ENCODE measurements at regions not wholly inside any gene's neighbourhood (a gene's known extent, or its start where the extent isn't known, plus 50 kb on each side); places are given as distances from the start of the nearest gene placed in this dataset.
"Not testable (repeated sequence)": the region's sequence is repeated elsewhere in the genome, so short reads cannot be mapped to it uniquely, and the experiment has no call there.

- peaks cover 16% of the 10 kb centered on the region for H3K9me3 Mint-ChIP-seq
- Histone ChIP-seq H3K4me3 (no peak overlapping the region), H3K4me1 (no peaks in the 10 kb centered on the region), H3K27me3 (no peaks in the 10 kb centered on the region), H3K27ac (no peak overlapping the region), H3F3A (ENCODE audit: low read depth) (peaks cover 5% of the 10 kb centered on the region), H4K20me1 (ENCODE audit: low read depth) (no peaks in the 10 kb centered on the region), H3K36me3 (peaks cover 14% of the 10 kb centered on the region), H3K4me2 (no peak overlapping the region), H2AFZ (replicated peaks) (no peak overlapping the region), H3K9me3 (ENCODE audit: low read depth) (peaks cover 8% of the 10 kb centered on the region), H3K9ac (no peak overlapping the region), H3K79me2 (ENCODE audit: low read depth) (no peaks in the 10 kb centered on the region)
- TF ChIP-seq CTCF (IDR thresholded peaks at IDR 0.05) (no peak), EZH2phosphoT487 (IDR thresholded peaks at IDR 0.05) (no peak), EZH2 (IDR thresholded peaks at IDR 0.05) (no peak)
- H3K4me1 Mint-ChIP-seq, result no peaks in the 10 kb centered on the region
- no peak overlapping the region for H3K4me3 Mint-ChIP-seq
- H3K36me3 Mint-ChIP-seq, result no peaks in the 10 kb centered on the region
- H3K27me3 Mint-ChIP-seq (ENCODE audit: insufficient read depth, low read depth), result no peaks in the 10 kb centered on the region
- H3K27ac Mint-ChIP-seq, result no peak overlapping the region
- no peak for DNase-seq (ENCODE audit: low spot score)
Observed at GRCh38 chr12:83276904-83277303, 590.2 kb downstream of the TMTC2 start.

DNA sequence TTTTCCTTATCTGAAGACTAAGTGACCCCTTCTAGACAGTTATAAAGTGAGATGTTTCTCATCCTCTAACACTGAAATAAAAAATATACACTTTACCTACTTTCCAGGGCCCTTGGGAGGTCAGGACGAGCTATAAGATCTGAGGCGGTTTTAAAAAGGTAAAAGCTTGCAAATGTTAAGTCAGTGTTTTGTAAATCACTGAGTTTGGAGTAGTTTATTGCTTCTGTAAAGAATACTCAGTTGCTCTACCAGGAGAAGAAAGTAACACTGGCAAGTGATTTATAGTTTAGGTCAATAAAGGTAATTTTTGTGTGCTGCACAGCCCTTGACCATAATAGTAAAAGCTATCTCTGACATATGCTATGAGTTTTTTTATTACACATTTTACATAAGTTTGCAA is 584.5 kb downstream of the TMTC2 start:
- Histone ChIP-seq H3K79me2 (ENCODE audit: low read depth) (no peaks in the 10 kb centered on the region), H3K9me3 (ENCODE audit: low read depth) (no peaks in the 10 kb centered on the region), H3K27me3 (no peaks in the 10 kb centered on the region), H3K27ac (no peak overlapping the region), H3K36me3 (no peaks in the 10 kb centered on the region), H3K4me1 (no peaks in the 10 kb centered on the region), H2AFZ (replicated peaks) (peak overlapping the region; percentile 26), H3K4me3 (no peak overlapping the region), H3F3A (ENCODE audit: low read depth) (no peaks in the 10 kb centered on the region), H3K4me2 (no peak overlapping the region), H3K9ac (no peak overlapping the region), H4K20me1 (ENCODE audit: low read depth) (no peaks in the 10 kb centered on the region)
- Mint-ChIP-seq H3K27me3 (ENCODE audit: insufficient read depth, low read depth) (no peaks in the 10 kb centered on the region), H3K27ac (no peak overlapping the region), H3K9me3 (peaks cover 27% of the 10 kb centered on the region), H3K4me1 (no peaks in the 10 kb centered on the region), H3K36me3 (no peaks in the 10 kb centered on the region), H3K4me3 (no peak overlapping the region)
- DNase-seq (ENCODE audit: low spot score), result no peak
- no peak for TF ChIP-seq EZH2phosphoT487 (IDR thresholded peaks at IDR 0.05)
- TF ChIP-seq CTCF (IDR thresholded peaks at IDR 0.05), result no peak

GRCh38 chr12:83265808-83266207 is 579.1 kb downstream of the TMTC2 start:
- DNase-seq (ENCODE audit: low spot score), result no peak
- Histone ChIP-seq H3K4me1 (no peaks in the 10 kb centered on the region), H3K9me3 (ENCODE audit: low read depth) (no peaks in the 10 kb centered on the region), H3K9ac (no peak overlapping the region), H4K20me1 (ENCODE audit: low read depth) (no peaks in the 10 kb centered on the region), H3F3A (ENCODE audit: low read depth) (no peaks in the 10 kb centered on the region), H3K27me3 (no peaks in the 10 kb centered on the region), H2AFZ (replicated peaks) (no peak overlapping the region), H3K4me3 (no peak overlapping the region), H3K79me2 (ENCODE audit: low read depth) (no peaks in the 10 kb centered on the region), H3K27ac (no peak overlapping the region), H3K4me2 (no peak overlapping the region), H3K36me3 (no peaks in the 10 kb centered on the region)
- H3K4me3 Mint-ChIP-seq, result no peak overlapping the region
- no peaks in the 10 kb centered on the region for H3K36me3 Mint-ChIP-seq
- H3K9me3 Mint-ChIP-seq, result peaks cover 11% of the 10 kb centered on the region
- H3K4me1 Mint-ChIP-seq, result peaks cover 2% of the 10 kb centered on the region
- no peaks in the 10 kb centered on the region for H3K27me3 Mint-ChIP-seq (ENCODE audit: insufficient read depth, low read depth)
- H3K27ac Mint-ChIP-seq, result no peak overlapping the region
- no peak for TF ChIP-seq EZH2 (IDR thresholded peaks at IDR 0.05)
- TF ChIP-seq CTCF (IDR thresholded peaks at IDR 0.05), result no peak
- TF ChIP-seq EZH2phosphoT487 (IDR thresholded peaks at IDR 0.05), result no peak

DNA sequence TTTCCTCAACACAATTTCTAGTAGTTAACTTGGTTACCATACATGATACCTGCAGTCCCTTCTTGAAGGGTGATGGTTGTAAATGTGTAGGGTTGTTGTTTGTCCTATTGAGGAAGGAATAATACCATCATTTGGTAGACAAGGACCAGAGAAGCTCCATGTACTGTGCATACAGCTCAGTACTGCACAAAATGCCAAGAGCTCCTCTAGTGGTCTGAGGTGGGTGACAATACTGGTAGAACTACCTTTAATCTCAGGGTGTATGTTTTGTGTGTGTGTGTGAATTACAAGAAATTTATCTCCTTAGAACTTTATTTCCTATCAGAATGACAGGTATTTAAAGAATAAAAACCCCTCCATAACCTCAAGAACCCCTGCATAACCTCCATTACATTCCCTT is 575.3 kb downstream of the TMTC2 start:
- TF ChIP-seq EZH2phosphoT487 (IDR thresholded peaks at IDR 0.05) (no peak), CTCF (IDR thresholded peaks at IDR 0.05) (peak; percentile 28), EZH2 (IDR thresholded peaks at IDR 0.05) (no peak)
- peaks cover 2% of the 10 kb centered on the region for H3K4me1 Mint-ChIP-seq

DNA sequence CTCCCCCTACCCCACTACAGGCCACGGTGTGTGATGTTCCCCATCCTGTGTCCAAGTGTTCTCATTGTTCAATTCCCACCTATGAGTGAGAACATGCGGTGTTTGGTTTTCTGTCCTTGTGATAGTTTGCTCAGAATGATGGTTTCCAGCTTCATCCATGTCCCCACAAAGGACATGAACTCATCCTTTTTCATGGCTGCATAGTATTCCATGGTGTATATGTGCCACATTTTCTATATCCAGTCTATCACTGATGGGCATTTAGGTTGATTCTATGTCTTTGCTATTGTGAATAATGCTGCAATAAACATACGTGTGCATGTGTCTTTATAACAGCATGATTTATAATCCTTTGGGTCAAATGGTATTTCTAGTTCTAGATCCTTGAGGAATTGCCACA is 573.4 kb downstream of the TMTC2 start:
- H3K27me3 ChIP-seq; H3K27me3 Mint-ChIP-seq (ENCODE audit: insufficient read depth, low read depth); H3K9me3 ChIP-seq (ENCODE audit: low read depth); H3K27ac Mint-ChIP-seq; H2AFZ ChIP-seq (replicated peaks); H3F3A ChIP-seq (ENCODE audit: low read depth); H3K4me3 Mint-ChIP-seq; H3K36me3 Mint-ChIP-seq; H3K27ac ChIP-seq; H3K4me3 ChIP-seq; H4K20me1 ChIP-seq (ENCODE audit: low read depth); DNase-seq (ENCODE audit: low spot score); H3K4me2 ChIP-seq; H3K36me3 ChIP-seq; H3K79me2 ChIP-seq (ENCODE audit: low read depth); H3K4me1 Mint-ChIP-seq; H3K9me3 Mint-ChIP-seq; H3K9ac ChIP-seq: not testable (repeated sequence)
- peaks cover 16% of the 10 kb centered on the region for H3K4me1 ChIP-seq

More for the DNA sequence above, 575.3 kb downstream of the TMTC2 start:
- H3K4me2 ChIP-seq, result no peak overlapping the region
- no peak overlapping the region for H3K4me3 ChIP-seq
- H3K4me3 Mint-ChIP-seq, result no peak overlapping the region
- H3K27ac Mint-ChIP-seq, result no peak overlapping the region
- H3F3A ChIP-seq (ENCODE audit: low read depth), result no peaks in the 10 kb centered on the region
- no peak overlapping the region for H3K27ac ChIP-seq
- no peaks in the 10 kb centered on the region for H4K20me1 ChIP-seq (ENCODE audit: low read depth)
- no peaks in the 10 kb centered on the region for H3K79me2 ChIP-seq (ENCODE audit: low read depth)
- no peaks in the 10 kb centered on the region for H3K36me3 ChIP-seq
- H3K9me3 Mint-ChIP-seq, result no peaks in the 10 kb centered on the region
- H3K27me3 ChIP-seq, result no peaks in the 10 kb centered on the region
- H3K4me1 ChIP-seq, result peaks cover 12% of the 10 kb centered on the region
- no peaks in the 10 kb centered on the region for H3K9me3 ChIP-seq (ENCODE audit: low read depth)
- no peak overlapping the region for H2AFZ ChIP-seq (replicated peaks)
- H3K36me3 Mint-ChIP-seq, result no peaks in the 10 kb centered on the region
- DNase-seq (ENCODE audit: low spot score), result no peak
- H3K9ac ChIP-seq, result no peak overlapping the region
- no peaks in the 10 kb centered on the region for H3K27me3 Mint-ChIP-seq (ENCODE audit: insufficient read depth, low read depth)

Data from neural progenitor cell (in vitro differentiated cells).